NCI-H2107 (cell line): ENCODE measurements at regions not wholly inside any gene's neighbourhood (a gene's known extent, or its start where the extent isn't known, plus 50 kb on each side); places are given as distances from the start of the nearest gene placed in this dataset.
"Not testable (repeated sequence)": the region's sequence is repeated elsewhere in the genome, so short reads cannot be mapped to it uniquely, and the experiment has no call there.

ENCODE experiments used
- DNase-seq: peaks from one replicate; lab custom pipeline; 2025; lab: John Stamatoyannopoulos, UW

DNA sequence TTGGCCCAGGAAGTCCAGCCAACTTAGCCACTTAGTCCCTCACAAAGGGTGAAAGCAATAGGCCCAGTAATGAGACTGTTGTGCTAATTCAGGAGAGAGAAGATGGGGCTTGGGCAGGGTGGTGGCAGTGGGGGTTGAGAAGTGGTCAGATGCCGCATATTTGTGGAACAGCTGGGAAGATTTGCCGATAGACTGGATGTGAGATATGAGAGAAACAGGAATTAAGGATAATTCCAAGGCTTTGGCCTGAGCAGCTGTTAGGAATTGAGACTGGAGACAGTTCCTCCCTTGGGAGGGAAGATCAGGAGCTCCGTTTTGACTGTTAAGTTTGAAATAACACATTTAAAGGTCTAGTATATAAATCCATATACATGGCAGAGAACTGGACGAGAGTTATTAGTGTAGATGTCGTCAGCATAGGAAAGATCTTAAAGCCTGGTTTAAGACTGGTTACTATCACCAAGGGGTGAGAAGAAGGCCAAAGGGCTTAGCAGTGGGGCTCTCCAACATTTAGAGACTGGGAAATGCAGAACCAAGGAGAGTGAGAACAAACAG lies 323.7 kb upstream of the FAM78B start:
- DNase-seq: no peak

DNA sequence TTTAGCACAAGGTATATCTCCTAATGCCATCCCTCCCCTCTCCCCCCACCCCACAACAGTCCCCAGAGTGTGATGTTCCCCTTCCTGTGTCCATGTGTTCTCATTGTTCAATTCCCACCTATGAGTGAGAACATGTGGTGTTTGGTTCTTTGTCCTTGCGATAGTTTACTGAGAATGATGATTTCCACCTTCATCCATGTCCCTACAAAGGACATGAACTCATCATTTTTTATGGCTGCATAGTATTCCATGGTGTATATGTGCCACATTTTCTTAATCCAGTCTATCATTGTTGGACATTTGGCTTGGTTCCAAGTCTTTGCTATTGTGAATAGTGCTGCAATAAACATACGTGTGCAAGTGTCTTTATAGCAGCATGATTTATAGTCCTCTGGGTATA lies 327.0 kb upstream of the FAM78B start:
- DNase-seq: not testable (repeated sequence)

DNA sequence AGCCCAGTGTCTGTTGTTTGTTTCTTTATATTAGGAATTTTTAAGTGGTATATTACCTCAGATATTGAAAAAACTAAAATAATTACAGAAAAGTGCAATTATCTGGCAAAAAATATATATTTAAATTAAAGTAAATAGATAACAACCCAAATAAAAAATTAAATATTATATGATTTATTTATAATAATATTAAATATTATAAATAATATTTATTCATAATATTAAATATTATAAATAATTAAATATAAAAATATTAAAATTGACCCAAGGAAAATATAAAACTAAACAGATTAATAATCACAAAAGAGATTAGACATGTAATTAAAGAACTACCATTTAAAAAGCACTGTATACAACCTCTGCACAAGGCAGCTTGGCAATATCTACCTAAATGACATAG lies 331.9 kb upstream of the POGK start:
- DNase-seq: no peak

DNA sequence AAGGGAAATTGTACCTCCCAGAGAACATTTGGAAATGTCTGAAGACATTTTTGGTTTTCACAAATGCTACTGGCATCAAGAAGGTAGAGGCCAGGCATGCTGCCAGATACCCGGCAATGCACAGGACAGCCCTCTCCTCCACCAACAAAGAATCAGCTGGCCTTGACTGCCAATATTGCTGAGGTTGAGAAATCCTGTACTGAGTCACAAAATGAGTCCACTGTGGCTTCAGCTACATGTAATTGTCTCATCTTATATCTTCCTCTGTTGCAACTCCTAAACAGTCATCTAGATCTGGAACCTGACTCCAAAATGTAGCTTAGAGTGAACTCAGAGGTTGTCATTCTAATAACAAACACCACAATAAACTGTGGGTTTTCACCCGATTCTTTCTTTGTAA lies 327.5 kb upstream of the POGK start:
- no peak for DNase-seq

DNA sequence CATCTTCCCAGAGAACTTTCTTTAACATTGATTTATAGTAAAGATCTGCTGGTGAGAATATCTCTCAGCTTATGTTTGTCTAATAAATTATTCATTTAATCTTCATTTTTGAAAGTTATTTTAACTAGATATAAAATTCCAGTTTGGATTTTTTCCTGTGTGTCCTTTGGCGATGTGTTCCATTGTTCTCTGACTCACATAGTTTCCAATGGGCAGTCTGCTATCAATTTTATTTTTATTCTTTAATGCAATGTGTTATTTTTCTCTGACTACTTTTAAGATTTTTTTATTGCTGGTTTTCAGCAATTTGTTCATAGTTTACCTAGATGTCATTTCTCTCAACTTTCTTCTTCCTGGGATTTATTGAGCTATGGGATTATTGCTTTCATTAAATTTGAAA lies 325.2 kb upstream of the POGK start:
- no peak for DNase-seq

DNA sequence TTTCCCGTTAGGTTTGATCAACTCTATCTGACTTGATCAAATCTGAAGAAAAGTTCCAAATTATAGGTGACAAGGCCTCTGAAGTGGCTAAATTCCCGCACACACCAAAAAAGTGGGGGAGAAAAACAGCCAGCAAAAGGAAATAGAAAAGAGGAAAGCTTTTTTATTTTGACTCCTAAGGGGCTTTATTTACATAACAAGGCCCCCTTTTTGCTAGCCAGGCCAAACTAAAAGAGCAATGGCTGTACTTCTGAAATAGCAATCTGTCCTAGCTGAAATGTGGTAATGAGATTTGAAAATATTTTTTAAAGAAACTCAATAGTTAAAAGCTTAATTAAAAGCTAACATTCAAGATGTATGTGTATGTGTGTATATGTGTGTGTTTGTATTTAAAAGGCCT lies 311.5 kb upstream of the POGK start:
- no peak for DNase-seq

DNA sequence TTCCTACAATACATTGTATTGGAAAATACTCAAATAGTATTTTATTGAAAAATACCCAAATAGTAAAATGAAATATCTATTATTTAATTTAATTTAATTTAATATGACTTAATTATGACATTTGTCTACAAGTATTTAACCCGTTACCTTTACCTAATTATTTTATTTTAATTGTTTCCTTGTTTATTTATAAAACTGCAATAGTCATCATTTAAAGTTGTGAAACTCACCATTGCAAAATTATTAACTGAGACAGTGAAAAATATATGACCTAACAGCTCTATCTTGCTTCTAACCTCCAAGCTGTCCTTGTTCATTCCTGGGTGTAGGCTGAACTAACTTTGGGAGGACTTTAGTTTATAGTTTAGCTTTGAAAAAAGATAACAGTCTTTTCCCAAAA lies 300.6 kb upstream of the POGK start:
- no peak for DNase-seq

DNA sequence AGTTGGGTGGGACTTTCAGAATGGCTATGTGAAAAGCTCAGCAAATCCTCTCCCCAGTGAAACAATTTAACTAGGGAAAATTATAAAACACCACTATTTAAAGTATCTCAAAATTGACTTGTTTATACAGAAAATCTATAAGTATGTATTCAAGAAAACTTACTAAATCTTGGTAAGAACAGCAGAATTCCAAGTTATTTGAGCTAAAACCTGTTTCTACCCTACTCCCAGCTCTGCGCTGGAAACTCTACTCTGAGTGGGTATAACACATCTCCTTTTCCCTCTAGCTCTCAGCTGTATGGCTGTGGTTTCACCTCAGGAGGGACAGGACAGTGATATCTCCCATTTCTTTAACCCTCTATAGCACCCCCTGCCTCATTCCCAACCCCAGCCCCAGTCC lies 295.2 kb upstream of the POGK start:
- DNase-seq: no peak

DNA sequence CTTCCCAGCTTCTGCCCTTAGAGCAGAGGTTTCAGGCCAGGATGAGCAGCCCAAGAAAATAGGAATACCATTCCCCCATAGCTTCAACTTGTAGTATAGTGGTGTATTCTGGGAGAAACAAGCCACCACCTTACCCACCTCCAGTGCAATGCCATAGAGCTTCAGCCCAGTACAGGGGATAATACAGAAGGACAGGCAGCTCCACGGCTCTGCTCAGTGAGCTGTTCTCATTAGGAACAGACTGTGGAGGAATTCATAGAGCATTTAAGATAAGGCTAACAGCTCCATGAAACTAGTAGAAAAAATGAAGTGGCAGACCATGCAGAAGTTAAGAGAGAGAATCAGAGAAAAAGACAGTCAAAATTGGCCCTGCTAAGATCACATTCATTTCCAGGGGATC lies 294.7 kb upstream of the POGK start:
- no peak for DNase-seq

DNA sequence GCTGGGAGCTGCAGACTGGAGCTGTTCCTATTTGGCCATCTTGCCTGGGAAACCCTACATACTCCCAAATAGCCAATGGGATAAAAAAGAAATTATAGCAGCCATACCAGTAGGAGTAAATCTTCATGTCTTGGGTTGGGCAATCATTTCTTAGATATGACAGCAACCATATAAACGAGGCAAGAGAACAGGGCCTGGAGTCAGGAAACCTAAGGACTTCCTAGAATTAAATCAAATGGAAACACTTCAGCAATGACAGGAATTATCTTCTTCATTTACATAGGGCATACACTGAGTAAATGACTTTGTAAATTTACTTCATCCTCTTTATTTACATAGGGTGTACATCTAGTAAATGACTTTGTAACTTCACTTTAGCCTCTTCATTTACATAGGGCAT lies 286.6 kb upstream of the POGK start:
- DNase-seq: no peak

DNA sequence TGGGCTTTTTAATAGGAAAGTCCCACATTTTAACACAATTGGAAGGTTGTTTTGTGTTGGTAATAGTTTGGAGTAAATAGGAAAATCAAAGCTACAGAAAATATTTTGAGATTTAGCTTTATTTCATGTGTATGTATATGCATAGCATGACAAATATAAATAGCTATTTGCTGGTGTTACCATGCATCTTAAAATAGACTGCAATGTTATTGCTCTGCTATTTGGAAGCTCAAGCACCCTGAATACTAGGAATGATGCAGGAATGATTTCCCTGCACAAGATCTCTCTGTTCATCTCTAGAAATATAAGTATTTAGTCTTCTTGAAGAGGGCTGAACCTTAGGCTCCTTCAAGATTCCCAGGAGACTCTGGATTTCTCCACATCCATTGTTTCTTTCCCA lies 268.3 kb upstream of the POGK start:
- no peak for DNase-seq

DNA sequence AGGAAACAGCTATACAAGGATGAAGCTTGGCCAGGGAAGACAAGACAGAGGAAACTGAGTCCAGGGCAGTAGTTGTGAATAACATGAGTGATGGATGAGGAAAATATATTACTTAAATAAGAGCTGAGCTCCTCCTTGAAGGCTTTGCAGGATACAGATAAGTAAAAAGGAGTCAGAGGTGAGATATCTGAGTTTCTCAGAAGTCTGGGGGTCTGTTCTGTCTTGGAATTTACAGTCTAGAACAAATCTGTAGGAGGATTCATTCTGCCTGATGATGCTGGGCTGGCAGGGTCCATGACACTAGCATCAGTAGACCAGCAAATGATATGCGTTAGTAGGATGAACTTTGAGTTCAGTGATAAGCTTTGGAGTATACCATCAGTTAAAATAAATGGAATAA lies 266.1 kb upstream of the POGK start:
- DNase-seq: no peak

DNA sequence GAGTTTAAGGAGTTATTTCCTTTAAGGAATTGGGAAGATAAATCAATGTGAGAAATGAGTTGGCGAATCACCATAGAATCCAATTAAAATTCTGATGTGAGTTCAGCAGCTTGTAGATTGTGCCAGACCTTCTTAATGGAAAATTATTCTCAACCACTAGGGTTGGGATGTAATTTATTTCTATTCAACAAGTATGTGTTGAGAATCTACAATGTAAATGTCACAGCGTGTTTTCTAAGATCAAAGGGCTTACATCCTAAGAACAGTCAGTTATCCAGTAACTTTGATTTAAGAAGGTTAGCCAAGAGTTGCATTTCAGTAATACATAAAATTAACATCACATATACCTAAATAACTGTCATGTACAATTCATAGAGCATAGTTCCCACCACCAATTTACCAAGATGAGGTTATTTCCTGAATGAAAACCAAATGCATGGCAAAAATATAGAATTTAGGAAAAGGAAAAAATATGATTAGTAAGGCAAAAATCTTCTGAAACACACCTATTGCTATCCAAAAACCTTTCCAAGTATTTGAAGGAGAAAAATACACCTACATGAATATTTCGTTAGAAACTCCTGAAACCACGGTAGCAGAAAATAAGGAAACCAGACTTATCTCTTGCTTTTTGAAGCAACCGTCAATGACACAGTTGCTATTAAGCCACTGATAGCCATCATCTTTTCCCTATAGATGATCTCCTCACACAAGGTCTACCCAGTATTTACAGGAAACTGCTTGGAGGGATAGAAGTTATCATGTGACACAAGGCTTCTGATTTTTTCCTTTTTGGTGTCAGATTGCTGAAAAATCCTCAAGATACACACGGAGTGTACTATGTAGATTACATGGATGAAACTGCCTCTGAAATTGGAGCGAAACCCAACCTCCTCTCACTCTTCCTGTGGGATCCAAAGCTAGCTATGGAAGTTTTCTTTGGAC lies 259.4 kb upstream of the POGK start:
- no peak for DNase-seq

DNA sequence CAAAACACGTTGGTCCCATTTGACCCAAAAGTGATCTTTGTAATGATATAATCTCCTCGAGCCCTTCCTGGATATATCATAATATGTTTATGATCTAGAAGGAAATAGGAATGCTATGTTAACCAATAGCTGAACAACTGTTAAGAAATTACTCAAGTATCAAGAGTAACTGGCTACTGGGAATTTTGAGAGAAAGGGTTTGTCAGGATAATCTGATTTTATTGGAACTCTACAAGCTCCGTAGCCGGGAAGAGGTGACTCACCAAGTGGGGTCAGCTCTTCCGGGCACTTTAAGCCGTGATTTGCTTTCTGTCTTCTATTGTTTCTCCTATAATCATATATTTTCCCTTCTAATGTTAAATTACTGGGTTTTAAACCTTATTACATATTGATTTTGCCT lies 250.5 kb upstream of the POGK start:
- no peak for DNase-seq

DNA sequence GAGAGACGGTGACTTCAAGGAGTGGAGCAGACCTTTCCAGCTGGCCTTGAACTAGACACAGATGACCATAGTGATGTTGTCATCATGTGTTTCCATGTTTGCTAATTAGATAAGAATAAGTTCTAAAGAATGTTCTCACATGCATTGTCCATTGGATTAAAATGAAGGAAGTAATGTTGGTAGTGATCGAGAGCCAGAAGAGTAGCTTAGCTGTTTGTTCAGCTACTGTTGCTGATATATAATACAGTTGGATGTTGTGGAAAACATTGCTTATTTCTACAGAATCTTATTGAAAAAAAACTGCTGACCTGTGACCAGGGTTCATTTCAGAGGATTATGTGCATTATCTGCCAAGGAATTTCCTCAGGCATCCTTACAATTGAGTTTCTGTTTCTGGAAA lies 249.1 kb upstream of the POGK start:
- no peak for DNase-seq

DNA sequence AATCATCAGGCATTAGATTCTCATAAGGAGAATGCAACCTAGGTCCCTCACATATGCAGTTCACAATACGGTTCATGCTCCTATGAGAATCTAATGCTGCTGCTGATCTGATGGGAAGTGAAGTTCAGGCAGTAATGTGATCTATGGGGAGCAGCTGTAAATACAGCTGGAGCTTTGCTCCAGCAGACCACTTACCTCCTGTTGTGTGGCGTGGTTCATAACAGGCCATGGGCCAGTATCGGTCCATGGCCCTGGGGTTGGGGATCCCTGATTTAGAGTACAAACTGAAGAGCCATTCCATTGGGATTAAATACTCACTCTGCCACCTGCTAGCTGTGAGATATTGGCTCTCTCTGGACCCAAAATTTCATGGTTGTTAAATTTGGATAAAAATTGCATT lies 244.6 kb upstream of the POGK start:
- DNase-seq: no peak

DNA sequence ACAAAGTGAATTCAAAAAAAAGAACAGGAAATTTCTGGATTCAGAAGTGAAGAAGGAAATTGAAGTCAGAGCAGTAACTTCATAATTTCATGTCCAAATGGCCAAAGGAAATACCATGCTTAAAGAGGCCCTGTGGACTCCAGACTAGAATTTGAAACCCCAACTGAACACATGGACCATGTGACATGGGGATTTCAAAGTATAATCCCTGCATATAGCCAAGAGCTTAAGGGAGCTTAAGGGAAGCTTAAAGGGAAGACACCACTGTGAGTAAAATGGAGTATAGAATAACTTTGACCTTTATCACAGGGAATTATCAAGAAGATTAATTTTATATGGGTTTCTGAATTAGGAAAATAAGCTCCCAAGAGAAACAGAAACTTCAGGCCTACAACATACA lies 241.8 kb upstream of the POGK start:
- no peak for DNase-seq

DNA sequence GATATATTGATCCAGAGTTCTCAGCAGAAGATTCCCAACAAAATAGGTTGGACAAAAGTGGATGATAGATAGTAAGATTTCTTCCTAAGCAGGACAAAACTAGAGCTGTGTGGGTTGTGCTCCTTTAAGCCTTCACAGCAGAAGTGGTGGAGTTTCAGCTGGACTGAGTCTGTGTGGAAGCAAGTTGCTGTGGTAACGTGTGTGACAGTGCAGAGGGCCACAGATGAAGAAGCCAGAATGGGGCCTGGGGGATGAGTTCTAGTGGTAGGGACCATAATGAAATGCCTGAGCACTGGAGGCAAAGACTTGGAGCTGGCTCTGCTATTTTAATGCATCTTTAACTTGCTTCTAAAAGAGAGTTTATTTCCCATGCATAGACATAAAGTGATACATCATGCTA lies 238.7 kb upstream of the POGK start:
- no peak for DNase-seq

DNA sequence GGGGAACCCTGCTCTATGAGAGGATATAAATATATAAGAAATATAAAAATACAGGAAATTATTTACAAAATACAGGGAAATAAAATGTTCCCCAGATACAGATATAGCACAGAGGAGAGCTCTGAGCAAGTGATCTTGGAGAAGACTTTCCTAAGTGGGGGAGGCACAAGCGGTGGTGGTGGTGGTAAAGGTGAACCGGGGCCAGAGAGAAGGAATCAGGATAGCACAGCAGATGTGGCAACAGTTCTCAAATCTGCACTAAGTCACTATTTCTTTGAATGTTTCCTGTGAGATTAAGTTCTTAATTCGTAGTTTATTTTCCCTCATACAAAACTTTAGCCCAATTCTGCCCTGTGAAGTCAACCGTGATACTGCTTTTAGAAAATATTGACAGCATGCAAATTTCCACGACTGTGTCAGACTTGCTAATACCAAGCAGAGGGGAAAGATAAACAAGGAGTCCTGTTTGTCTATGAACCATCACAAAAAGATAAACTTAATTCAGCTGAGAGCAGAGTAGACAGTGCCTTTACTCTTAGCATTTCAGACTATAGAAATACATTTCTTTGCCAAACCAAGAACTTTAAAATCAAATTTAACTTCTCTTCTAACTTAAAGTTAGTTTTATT lies 237.5 kb upstream of the POGK start:
- DNase-seq: no peak

DNA sequence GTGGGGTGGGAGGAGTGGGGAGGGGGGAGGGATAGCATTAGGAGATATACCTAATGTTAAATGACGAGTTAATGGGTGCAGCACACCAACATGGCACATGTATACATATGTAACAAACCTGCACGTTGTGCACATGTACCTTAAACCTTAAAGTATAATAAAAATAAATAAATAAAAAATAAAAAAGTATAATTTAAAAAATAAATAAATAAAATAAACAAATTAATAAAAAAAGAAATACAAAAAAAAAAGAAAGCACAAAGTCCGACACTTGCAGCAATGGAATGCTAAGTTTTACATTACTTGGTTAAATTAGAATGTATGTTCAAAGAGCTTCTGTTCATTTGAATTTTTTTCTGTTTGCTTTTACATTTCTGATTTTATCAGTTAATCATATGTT lies 236.5 kb upstream of the POGK start:
- not testable (repeated sequence) for DNase-seq

DNA sequence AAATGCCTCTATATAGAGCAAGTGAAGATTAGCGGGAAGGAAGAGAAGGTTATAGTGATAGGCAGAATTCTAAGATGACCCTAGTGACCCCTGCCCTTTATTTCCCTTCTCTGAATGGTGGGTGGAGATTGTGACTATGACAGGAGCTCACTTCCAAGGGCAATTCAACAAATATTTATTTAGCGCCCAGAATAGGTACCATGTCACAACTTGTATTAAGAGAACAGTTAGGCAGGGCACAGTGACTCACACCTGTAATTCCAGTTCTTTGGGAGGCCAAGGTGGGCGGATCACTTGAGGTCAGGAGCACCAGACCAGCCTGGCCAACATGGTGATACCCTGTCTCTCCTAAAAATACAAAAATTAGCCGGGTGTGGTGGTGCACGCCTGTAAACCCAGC lies 236.0 kb upstream of the POGK start:
- no peak for DNase-seq

DNA sequence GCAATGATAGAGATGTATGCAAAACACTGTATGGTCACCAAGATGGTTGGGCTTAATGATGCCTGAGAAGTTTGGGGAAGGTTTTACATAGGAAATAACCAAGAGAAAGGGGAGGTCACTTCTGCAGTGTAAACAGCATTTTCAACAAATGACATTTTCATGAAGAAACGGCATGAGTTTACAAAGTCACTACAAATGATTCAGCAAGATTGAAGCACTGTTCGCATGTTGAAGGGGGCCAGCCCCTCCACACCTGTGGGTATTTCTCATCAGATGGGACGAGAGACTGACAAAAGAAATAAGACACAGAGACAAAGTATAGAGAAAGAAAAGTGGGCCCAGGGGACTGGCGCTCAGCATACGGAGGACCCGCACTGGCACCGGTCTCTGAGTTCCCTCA lies 234.1 kb upstream of the POGK start:
- DNase-seq: no peak

DNA sequence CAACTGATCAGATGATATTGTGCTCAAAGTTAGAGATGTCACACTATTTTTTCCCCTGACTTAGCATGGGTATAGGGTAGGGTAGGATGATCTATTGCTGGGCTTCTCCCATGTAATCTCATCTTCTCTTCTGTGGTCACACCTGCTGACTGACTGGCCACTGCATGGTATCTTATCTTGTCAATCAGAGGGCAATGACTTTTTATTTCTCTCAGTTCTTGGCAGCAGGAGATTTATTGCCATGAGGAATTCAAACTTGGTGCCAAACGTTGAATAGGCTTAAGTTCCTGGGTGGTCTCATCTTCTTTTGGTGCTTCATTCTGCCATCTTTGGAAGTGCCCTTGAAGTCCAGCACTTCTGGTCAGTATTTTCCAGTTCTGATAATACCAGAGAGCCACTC lies 226.4 kb upstream of the POGK start:
- DNase-seq: no peak

DNA sequence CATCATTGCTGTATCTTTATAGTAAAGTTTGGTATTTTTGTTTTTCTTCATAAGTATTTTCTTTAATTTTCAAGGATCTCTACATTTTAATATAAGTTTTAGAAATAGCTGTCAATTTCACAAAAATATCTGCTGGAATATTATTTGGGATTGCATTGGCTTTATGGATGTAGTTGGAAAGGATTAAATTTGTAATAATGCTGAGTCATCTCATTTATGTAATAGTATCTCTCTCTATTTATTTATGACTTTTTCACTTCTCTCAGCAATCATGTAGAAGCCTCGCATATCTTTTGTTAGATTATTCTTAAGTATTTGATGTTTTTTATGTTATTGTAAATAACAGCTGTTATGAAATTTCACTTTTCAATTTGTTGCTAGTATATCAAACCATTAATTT lies 223.1 kb upstream of the POGK start:
- no peak for DNase-seq
